Smooth muscle cell (in vitro differentiated cells): ENCODE measurements at regions not wholly inside any gene's neighbourhood (a gene's known extent, or its start where the extent isn't known, plus 50 kb on each side); places are given as distances from the start of the nearest gene placed in this dataset.

ENCODE experiments used
- DNase-seq: peaks from one replicate; lab custom pipeline; 2025; ENCODE audit not compliant: unreplicated experiment; lab: John Stamatoyannopoulos, UW
- H2AFZ ChIP-seq: fragments of 200-600 bp; sonication (generic); 2 replicates; pipeline ENCODE4 v1.6.0; 2016; ENCODE audit warnings: antibody characterized with exemption, low read depth, mild to moderate bottlenecking
- H3F3A ChIP-seq: fragments of 200-600 bp; sonication (generic); 2 replicates; pipeline ENCODE4 v1.6.0; 2017; ENCODE audit warnings: antibody characterized with exemption, low read depth
- H3K27ac ChIP-seq: fragments of 200-600 bp; sonication (generic); 2 replicates; pipeline ENCODE4 v1.5.1; 2016; ENCODE audit warnings: low read depth, mild to moderate bottlenecking
- H3K27me3 ChIP-seq: fragments of 200-600 bp; sonication (generic); 2 replicates; pipeline ENCODE4 v1.6.1; 2016; ENCODE audit warnings: low read depth, mild to moderate bottlenecking
- H3K36me3 ChIP-seq: fragments of 200-600 bp; sonication (generic); 2 replicates; pipeline ENCODE4 v1.5.1; 2016; ENCODE audit warnings: low read depth
- H3K4me1 ChIP-seq: fragments of 200-600 bp; sonication (generic); 2 replicates; pipeline ENCODE4 v1.5.1; 2016; ENCODE audit warnings: low read depth
- H3K4me2 ChIP-seq: fragments of 200-600 bp; sonication (generic); 2 replicates; pipeline ENCODE4 v1.6.0; 2016; ENCODE audit warnings: mild to moderate bottlenecking
- H3K4me3 ChIP-seq: fragments of 200-600 bp; sonication (generic); 2 replicates; pipeline ENCODE4 v1.5.1; 2016; ENCODE audit warnings: mild to moderate bottlenecking
- H3K79me2 ChIP-seq: fragments of 200-600 bp; sonication (generic); 2 replicates; pipeline ENCODE4 v1.6.0; 2016; ENCODE audit warnings: low read depth, mild to moderate bottlenecking
- H3K9ac ChIP-seq: fragments of 200-600 bp; sonication (generic); 2 replicates; pipeline ENCODE4 v1.6.0; 2016; ENCODE audit warnings: low read depth
- H3K9me3 ChIP-seq: fragments of 200-600 bp; sonication (generic); replicated peaks from 2 replicates; pipeline ENCODE4 v1.5.1; 2016; ENCODE audit warnings: low read depth
- H4K20me1 ChIP-seq: fragments of 200-600 bp; sonication (generic); 2 replicates; pipeline ENCODE4 v1.6.0; 2016; ENCODE audit warnings: low read depth
- CTCF ChIP-seq: fragments of 200-600 bp; sonication (generic); IDR thresholded peaks from 2 replicates; pipeline ENCODE4 v1.5.1; 2017; ENCODE audit warnings: borderline replicate concordance, mild to moderate bottlenecking, antibody characterized with exemption; ENCODE audit not compliant: insufficient read depth, poor library complexity, severe bottlenecking
- WGBS: methylation state at CpG from one replicate; pipeline ENCODE4 v1.1.7; 2016; ENCODE audit warnings: low lambda C conversion rate; 5-methylcytosine and 5-hydroxymethylcytosine counted together

- Histone ChIP-seq H3K4me1 (no peaks in the 10 kb centered on the region), H3K27me3 (no peaks in the 10 kb centered on the region), H3K36me3 (no peaks in the 10 kb centered on the region), H3K4me3 (no peak overlapping the region), H3K9me3 (no peaks in the 10 kb centered on the region), H3K4me2 (no peak overlapping the region), H4K20me1 (no peaks in the 10 kb centered on the region), H3F3A (no peaks in the 10 kb centered on the region), H2AFZ (no peak overlapping the region), H3K9ac (no peak overlapping the region), H3K27ac (no peak overlapping the region), H3K79me2 (no peaks in the 10 kb centered on the region)
- 82% methylated on average over 4 of the region's 4 CpGs for WGBS
- no peak for DNase-seq
- no peak for TF ChIP-seq CTCF
These were observed 291.6 kb upstream of the PLSCR5 start for GRCh38 chr3:146896711-146897110.

- Histone ChIP-seq H3K79me2 (no peaks in the 10 kb centered on the region), H2AFZ (no peak overlapping the region), H3K9me3 (no peaks in the 10 kb centered on the region), H3K4me3 (no peak overlapping the region), H3F3A (no peaks in the 10 kb centered on the region), H3K4me2 (no peak overlapping the region), H3K36me3 (no peaks in the 10 kb centered on the region), H3K9ac (no peak overlapping the region), H4K20me1 (no peaks in the 10 kb centered on the region), H3K27ac (no peak overlapping the region), H3K27me3 (no peaks in the 10 kb centered on the region), H3K4me1 (no peaks in the 10 kb centered on the region)
- no peak for DNase-seq
- 88% methylated on average over 4 of the region's 4 CpGs for WGBS
- no peak for TF ChIP-seq CTCF
These were observed 290.0 kb upstream of the PLSCR5 start for GRCh38 chr3:146895026-146895749.

- H3K9me3 ChIP-seq, result no peaks in the 10 kb centered on the region
- H3K4me2 ChIP-seq, result no peak overlapping the region
- H2AFZ ChIP-seq, result no peak overlapping the region
- H4K20me1 ChIP-seq, result no peaks in the 10 kb centered on the region
- H3K9ac ChIP-seq, result no peak overlapping the region
- no peak overlapping the region for H3K4me3 ChIP-seq
- no peaks in the 10 kb centered on the region for H3K79me2 ChIP-seq
- TF ChIP-seq CTCF, result no peak
- H3K4me1 ChIP-seq, result no peaks in the 10 kb centered on the region
- H3K27me3 ChIP-seq, result no peaks in the 10 kb centered on the region
- no peak overlapping the region for H3K27ac ChIP-seq
- DNase-seq, result no peak
- WGBS, result 90% methylated on average over 1 of the region's 1 CpG
- H3F3A ChIP-seq, result no peaks in the 10 kb centered on the region
- no peaks in the 10 kb centered on the region for H3K36me3 ChIP-seq
These were observed 289.3 kb upstream of the PLSCR5 start for GRCh38 chr3:146894406-146894805.

- Histone ChIP-seq H4K20me1 (no peaks in the 10 kb centered on the region), H3K4me3 (no peak overlapping the region), H3F3A (no peaks in the 10 kb centered on the region), H3K4me2 (no peak overlapping the region), H3K27ac (no peak overlapping the region), H3K36me3 (no peaks in the 10 kb centered on the region), H3K9me3 (no peaks in the 10 kb centered on the region), H3K9ac (no peak overlapping the region), H3K27me3 (no peaks in the 10 kb centered on the region), H3K79me2 (no peaks in the 10 kb centered on the region), H2AFZ (no peak overlapping the region), H3K4me1 (no peaks in the 10 kb centered on the region)
- DNase-seq, result no peak
- no peak for TF ChIP-seq CTCF
- 89% methylated on average over 5 of the region's 5 CpGs for WGBS
These were observed 286.9 kb upstream of the PLSCR5 start for GRCh38 chr3:146892041-146892440.
